LNCaP clone FGC (cell line): ENCODE measurements at regions not wholly inside any gene's neighbourhood (a gene's known extent, or its start where the extent isn't known, plus 50 kb on each side); places are given as distances from the start of the nearest gene placed in this dataset.

ENCODE experiments used
- DNase-seq: peaks from one replicate; pipeline ENCODE4 v3.0.0-alpha.2; 2011; ENCODE audit warnings: low read depth
- H3K4me3 ChIP-seq: 2 replicates; pipeline ENCODE4 v1.5.1; 2011; ENCODE audit warnings: mild to moderate bottlenecking, low read depth, low read length, control low read depth
- CTCF ChIP-seq: IDR thresholded peaks from 2 replicates; pipeline ENCODE4 v1.5.1; 2012; ENCODE audit warnings: mild to moderate bottlenecking; ENCODE audit not compliant: control insufficient read depth, insufficient read depth; ENCODE audit errors: extremely low read depth

- no peak for TF ChIP-seq CTCF
- no peak for DNase-seq
Measured at GRCh38 chr2:240358080-240358479, 77.4 kb upstream of the GPC1 start.

GRCh38 chr2:240358821-240359397 lies 76.6 kb upstream of the GPC1 start:
- no peak overlapping the region for H3K4me3 ChIP-seq
- DNase-seq, result no peak
- TF ChIP-seq CTCF, result no peak

More at GRCh38 chr2:240358080-240358479, 77.4 kb upstream of the GPC1 start:
- no peak overlapping the region for H3K4me3 ChIP-seq

GRCh38 chr2:240359695-240360094 lies 75.8 kb upstream of the GPC1 start:
- TF ChIP-seq CTCF, result no peak
- DNase-seq, result no peak

GRCh38 chr2:240360645-240361475 lies 74.6 kb upstream of the GPC1 start:
- no peak for DNase-seq
- no peak overlapping the region for H3K4me3 ChIP-seq
- no peak for TF ChIP-seq CTCF

More at GRCh38 chr2:240359695-240360094, 75.8 kb upstream of the GPC1 start:
- no peak overlapping the region for H3K4me3 ChIP-seq

- no peak overlapping the region for H3K4me3 ChIP-seq
- TF ChIP-seq CTCF, result no peak
- DNase-seq, result no peak
Measured at GRCh38 chr2:240362216-240362755, 73.2 kb upstream of the GPC1 start.

- TF ChIP-seq CTCF, result no peak
- no peak overlapping the region for H3K4me3 ChIP-seq
- no peak for DNase-seq
Measured at GRCh38 chr2:240362826-240363745, 72.4 kb upstream of the GPC1 start.
